Colonic mucosa (tissue), 4 donors: ENCODE measurements at regions not wholly inside any gene's neighbourhood (a gene's known extent, or its start where the extent isn't known, plus 50 kb on each side); places are given as distances from the start of the nearest gene placed in this dataset.

Experiments
- DNase-seq: peaks from one replicate; pipeline ENCODE4 v3.0.0-alpha.2; 2020
- H3K27ac ChIP-seq: fragments of 200-600 bp; one replicate; pipeline ENCODE4 v1.8.0; 2021
- H3K27me3 ChIP-seq: fragments of 200-600 bp; one replicate; pipeline ENCODE4 v1.8.0; 2021
- H3K36me3 ChIP-seq: fragments of 200-600 bp; one replicate; pipeline ENCODE4 v1.8.0; 2021
- H3K4me1 ChIP-seq: fragments of 200-600 bp; one replicate; pipeline ENCODE4 v1.8.0; 2021; ENCODE audit warnings: mild to moderate bottlenecking
- H3K4me3 ChIP-seq: fragments of 200-600 bp; one replicate; pipeline ENCODE4 v1.8.0; 2021
- H3K9ac ChIP-seq, 2 donors: one replicate each; pipeline ENCODE4 v1.7.0; 2013; ENCODE audit warnings: control low read depth in 2 of 2, low read depth in 2 of 2, low read length in 2 of 2
- H3K9me3 ChIP-seq: fragments of 200-600 bp; one replicate; pipeline ENCODE4 v1.8.0; 2021
- intact Hi-C: fragments of 100-400 bp; cut with DNase I; formaldehyde crosslinking; loops from one replicate; pipeline ENCODE4 v1.14.1; 2022
- TF ChIP-seq, protein P1 (sequence below): fragments of 200-600 bp; IDR thresholded peaks from one replicate; pipeline ENCODE4 v1.8.0; 2022; ENCODE audit warnings: antibody characterized with exemption, mild to moderate bottlenecking
- donor health status: healthy.
- donor health status: DM: no; HTN: no; CAD: no.
- donor health status: DM: no; HTN: no; CAD: no.

GRCh38 chr14:55519473-55520080 is 60.4 kb upstream of the KTN1 start:
- TF ChIP-seq, protein P1, sequence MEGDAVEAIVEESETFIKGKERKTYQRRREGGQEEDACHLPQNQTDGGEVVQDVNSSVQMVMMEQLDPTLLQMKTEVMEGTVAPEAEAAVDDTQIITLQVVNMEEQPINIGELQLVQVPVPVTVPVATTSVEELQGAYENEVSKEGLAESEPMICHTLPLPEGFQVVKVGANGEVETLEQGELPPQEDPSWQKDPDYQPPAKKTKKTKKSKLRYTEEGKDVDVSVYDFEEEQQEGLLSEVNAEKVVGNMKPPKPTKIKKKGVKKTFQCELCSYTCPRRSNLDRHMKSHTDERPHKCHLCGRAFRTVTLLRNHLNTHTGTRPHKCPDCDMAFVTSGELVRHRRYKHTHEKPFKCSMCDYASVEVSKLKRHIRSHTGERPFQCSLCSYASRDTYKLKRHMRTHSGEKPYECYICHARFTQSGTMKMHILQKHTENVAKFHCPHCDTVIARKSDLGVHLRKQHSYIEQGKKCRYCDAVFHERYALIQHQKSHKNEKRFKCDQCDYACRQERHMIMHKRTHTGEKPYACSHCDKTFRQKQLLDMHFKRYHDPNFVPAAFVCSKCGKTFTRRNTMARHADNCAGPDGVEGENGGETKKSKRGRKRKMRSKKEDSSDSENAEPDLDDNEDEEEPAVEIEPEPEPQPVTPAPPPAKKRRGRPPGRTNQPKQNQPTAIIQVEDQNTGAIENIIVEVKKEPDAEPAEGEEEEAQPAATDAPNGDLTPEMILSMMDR, result no peak
- Histone ChIP-seq H3K4me1 (no peaks in the 10 kb centered on the region), H3K27me3 (no peaks in the 10 kb centered on the region), H3K4me3 (no peak overlapping the region), H3K36me3 (no peaks in the 10 kb centered on the region), H3K9me3 (no peaks in the 10 kb centered on the region), H3K9ac (no peak overlapping the region), H3K27ac (no peak overlapping the region)
- intact Hi-C loops, result no loop called here
- DNase-seq, result no peak

DNA sequence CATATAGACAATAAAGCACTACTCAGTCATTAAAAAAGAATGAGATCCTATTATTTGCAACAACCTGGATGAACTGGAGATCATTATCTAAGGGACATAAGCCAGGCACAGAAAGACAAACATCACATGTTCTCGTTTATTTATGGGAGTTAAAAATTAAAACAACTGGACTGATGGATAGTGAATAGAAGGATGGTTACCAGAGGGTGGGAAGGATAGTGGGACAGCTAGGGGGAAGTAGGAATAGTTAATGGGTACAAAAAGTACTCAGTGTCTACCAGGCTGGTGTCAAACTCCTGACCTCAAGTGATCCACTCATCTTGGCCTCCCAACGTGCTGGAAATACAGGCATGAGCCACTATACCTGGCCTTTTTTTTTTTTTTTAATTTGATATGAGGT is 56.7 kb upstream of the KTN1 start:
- Histone ChIP-seq H3K36me3 (no peaks in the 10 kb centered on the region), H3K9me3 (no peaks in the 10 kb centered on the region), H3K4me3 (no peak overlapping the region), H3K9ac (no peak overlapping the region), H3K27me3 (no peaks in the 10 kb centered on the region), H3K4me1 (no peaks in the 10 kb centered on the region), H3K27ac (no peak overlapping the region)
- TF ChIP-seq, protein P1, result no peak
- no peak for DNase-seq
- intact Hi-C loops, result no loop called here
